GM18519 (cell line): ENCODE measurements at regions not wholly inside any gene's neighbourhood (a gene's known extent, or its start where the extent isn't known, plus 50 kb on each side); places are given as distances from the start of the nearest gene placed in this dataset.
"Not testable (repeated sequence)": the region's sequence is repeated elsewhere in the genome, so short reads cannot be mapped to it uniquely, and the experiment has no call there.

Experiments used
- ATAC-seq: cut with Tn5 transposase; IDR thresholded peaks from one replicate; pipeline ENCODE4 v1.9.1; 2021; ENCODE audit warnings: mild to moderate bottlenecking, moderate library complexity; ENCODE audit not compliant: unreplicated experiment, low FRiP score

GRCh38 chrX:114097427-114097826 is 486.5 kb upstream of the HTR2C start:
- no peak for ATAC-seq

GRCh38 chrX:114095789-114096188 is 488.1 kb upstream of the HTR2C start:
- no peak for ATAC-seq

DNA sequence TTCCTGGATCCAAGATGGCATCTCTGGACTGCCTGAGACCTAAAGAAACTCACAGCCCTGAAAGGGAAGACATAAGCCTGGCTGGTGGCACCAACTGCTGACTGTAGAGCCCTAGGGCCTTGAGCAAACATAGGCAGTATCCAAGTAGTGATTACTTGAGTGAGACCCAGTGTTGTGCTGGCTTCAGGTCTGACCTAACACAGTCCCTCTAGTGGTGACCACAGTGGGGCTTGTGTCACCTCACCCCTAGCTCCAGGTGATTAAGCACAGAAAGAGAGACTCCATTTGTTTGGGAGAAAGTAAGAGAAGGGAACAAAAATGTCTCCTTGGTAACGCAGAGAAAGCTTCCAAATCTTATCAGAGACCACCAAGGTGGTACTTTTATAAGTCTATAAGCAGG is 496.3 kb upstream of the HTR2C start:
- ATAC-seq: no peak

DNA sequence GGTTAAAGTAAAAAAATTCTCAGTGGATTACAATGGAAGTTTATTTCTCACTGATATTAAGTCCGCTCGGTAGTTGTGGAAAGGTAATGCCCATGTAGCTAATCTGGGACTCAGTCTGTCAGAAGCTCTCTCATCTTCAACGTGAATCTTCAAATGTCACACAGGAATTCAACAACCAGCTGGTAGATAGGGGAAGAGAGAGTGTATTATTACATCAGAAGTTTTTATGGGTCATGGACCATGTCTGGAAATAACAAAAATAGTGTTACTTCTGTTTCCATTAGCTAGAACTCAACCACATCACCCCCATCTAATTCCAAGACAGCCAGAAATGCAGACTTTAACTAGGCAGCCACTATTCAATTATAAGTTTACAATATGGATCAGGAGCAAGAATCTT is 506.1 kb upstream of the HTR2C start:
- ATAC-seq: no peak

DNA sequence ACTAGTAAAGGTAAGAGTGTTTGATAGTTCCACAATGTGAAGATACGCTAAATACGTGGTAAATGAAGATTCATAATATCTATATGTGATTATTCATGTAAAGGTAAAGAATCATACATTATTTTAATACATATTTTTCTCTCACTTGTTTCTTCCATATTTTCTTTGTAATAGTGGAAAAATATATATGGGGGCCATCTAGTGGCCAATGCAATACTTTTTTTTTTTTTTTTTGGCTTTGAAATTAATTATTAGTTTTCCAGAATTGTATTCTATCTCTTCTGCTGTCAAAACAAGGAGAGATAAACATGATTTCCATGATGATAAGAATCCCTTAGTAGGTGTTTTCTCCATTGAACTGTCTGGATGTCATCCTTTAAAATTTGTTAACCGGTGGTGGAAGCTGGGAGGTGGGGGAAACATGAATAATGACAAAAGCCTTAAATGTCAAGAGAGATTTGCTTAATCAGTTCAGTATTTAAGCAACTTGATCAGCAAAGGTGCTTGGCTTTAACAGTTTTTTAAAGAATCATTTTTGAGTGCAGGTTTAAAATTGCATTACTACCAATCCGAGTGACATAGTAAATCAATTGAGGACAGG is 508.7 kb upstream of the HTR2C start:
- ATAC-seq: no peak

DNA sequence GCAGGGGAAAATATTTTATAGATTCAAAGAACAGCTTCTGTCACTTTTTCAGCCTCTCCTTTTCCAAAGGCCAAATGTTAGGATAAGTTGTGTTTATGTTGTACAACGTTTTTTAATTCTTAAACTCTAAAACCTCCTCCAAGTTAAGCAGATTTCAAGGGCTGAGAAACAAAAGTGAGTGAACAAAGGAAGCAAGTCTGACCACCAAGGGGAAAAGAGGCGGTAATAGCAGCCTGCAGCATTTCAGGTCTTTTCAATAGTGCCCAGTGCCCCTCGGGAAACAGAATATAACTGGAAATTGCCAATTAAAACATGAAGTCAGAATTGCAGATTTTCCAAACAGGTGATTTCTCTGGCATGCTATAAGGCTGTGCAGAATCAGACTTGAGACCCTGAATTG is 510.0 kb upstream of the HTR2C start:
- no peak for ATAC-seq

GRCh38 chrX:114071412-114071811 is 512.5 kb upstream of the HTR2C start:
- no peak for ATAC-seq

- ATAC-seq: no peak
Observed at GRCh38 chrX:114065577-114066223, 518.2 kb upstream of the HTR2C start.

DNA sequence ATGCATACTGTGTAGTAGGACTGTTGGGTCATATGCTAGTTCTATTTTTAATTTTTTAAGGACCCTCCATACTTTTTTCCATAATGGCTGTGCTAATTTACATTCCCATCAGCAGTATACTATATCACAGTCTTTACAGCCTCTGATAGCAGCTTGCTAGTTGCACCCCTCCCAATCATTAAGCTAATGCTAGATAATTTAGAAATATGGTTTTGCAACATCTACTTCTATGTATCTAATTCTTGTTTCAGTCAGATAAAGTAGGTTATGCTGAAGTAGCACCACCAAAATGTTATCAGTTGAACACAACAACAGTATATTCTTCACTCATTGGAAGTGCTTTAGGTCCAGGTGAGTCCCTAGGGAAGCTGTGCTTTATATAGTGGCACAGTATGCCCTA is 522.7 kb upstream of the HTR2C start:
- no peak for ATAC-seq

GRCh38 chrX:114058988-114059418 is 524.9 kb upstream of the HTR2C start:
- no peak for ATAC-seq

- not testable (repeated sequence) for ATAC-seq
Observed at GRCh38 chrX:114057422-114057821, 526.5 kb upstream of the HTR2C start.

- ATAC-seq: no peak
Observed at GRCh38 chrX:114051667-114052315, 532.1 kb upstream of the HTR2C start.

DNA sequence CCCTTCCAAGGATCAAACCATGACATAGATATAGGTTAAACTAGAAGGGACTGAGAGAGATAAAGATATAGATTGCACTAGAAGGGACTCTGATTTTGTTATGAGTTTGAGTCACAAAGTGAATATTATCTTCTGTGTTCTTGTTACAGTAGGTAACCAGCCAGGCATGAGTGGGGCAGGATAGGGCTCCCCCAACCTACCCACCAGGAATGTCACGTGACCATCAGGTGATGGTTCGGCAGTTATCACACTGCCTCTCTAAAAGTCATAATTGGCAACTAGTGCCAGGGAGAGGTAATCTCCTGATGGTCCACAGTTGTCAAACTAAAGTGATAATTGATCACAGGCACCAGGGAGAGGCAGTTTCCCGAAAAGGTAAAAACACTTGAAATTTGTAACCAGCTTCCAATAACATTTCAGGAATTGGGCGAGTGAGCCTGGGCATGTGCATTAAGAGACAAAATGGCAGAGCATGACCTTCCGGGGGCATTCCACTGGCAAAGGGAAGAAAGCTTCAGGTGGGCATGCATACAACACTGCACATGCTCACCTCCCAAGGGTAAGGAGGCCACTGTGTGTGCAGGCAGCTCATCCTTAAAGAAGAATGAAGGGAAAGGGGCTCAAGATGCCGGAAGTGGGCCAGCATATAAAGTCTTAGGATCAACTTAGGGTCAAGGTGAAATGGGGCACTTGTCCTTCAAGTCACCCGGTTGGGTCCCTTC is 533.6 kb upstream of the HTR2C start:
- ATAC-seq: no peak

DNA sequence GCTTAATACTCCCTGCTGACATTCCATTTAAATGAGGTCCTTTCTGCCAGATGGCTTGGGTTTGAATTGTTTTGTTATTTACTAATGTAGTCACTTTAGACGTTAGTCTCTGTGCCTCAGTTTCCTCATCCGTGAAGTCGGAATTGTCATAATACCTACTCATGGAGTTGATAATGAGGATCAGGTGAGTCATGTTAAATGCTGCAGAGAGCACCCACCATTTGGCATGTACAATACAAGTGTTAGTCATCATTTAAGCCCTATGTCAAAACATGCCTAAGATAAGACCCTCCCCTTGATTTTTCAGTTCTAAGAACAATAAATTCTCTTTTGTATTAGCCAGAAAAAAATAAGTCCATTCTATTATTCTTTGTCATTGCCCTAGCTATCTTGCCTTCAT is 534.8 kb upstream of the HTR2C start:
- ATAC-seq: no peak

DNA sequence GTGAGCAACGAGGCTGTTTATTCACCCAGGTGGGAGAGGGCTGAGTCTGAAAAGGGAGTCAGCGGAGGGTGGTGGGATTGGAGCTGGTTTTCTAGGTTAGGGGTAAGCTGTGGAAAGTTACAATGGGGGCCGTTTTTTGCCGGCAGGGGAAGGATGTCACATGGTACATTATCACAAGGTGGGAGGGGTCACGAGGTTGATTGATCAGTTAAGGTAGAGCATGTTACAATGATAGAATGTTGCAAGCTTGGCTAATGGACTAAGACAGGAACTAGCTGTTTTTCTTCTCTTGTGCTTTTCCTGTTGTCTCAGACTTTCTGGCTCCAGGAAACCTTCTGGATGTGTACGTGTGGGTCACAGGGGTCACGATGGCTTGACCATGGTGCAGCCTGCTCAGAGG is 536.3 kb upstream of the HTR2C start:
- no peak for ATAC-seq

DNA sequence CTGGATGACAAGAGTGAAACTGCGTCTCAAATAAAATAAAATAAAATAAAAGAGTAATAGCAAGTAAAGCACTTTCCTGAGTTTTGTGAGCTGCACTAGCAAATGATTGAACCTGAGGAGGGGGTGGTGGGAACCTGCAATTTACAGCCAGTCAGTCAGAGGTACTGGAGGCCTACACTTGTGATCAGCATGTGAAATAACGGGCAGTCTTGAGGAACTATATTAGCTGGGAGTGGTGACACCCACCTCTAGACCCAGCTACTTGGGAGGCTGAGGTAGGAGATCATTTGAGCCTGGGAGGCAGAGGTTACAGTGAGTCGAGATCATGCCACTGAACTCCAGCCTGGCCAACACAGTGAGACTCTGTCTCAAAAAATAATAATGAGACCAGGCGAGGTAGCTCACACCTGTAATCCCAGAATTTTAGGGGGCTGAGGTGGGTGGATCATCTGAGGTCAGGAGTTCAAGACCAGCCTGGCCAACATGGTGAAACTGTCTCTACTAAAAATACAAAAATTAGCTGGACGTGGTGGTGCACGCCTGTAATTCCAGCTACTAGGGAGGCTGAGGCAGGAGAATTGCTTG is 537.1 kb upstream of the HTR2C start:
- ATAC-seq: no peak

- not testable (repeated sequence) for ATAC-seq
Observed at GRCh38 chrX:114041470-114041869, 542.4 kb upstream of the HTR2C start.

- not testable (repeated sequence) for ATAC-seq
Observed at GRCh38 chrX:114040661-114041269, 543.1 kb upstream of the HTR2C start.

DNA sequence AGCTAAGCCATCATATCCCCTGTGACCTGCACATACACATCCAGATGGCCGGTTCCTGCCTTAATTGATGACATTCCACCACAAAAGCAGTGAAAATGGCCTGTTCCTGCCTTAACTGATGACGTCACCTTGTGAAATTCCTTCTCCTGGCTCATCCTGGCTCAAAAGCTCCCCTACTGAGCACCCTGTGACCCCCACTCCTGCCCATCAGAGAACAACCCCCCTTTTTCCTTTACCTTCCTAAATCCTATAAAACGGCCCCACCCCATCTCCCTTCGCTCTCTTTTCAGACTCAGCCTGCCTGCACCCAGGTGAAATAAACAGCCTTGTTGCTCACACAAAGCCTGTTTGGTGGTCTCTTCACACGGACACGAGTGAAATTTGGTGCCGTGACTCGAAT is 543.8 kb upstream of the HTR2C start:
- ATAC-seq: not testable (repeated sequence)

DNA sequence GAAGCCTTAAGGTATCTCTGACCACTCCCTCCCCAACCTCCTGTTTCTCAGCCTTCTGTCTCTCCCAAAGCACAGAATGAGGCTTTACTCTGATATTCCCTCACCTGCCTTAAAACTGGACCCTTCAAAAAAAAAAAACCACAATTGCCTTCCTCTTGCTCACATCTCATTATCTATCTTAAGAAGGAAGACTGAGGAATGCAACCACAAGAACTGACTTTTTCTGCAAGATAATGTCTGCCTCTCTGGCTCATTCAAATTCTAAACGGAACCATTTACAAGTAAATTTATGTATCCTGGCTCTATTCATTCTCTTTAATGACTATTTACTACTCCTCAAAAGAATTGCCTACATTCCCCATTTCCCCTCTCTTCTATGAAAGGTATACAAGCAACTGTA is 545.5 kb upstream of the HTR2C start:
- ATAC-seq: no peak

- no peak for ATAC-seq
Observed at GRCh38 chrX:114037515-114037914, 546.4 kb upstream of the HTR2C start.
